Liver (tissue), 3 donors: ENCODE measurements at regions not wholly inside any gene's neighbourhood (a gene's known extent, or its start where the extent isn't known, plus 50 kb on each side); places are given as distances from the start of the nearest gene placed in this dataset.

Source experiments
- EGR1 ChIP-seq, 2 donors: IDR thresholded peaks; 2 replicates each; pipeline ENCODE4 v1.6.1; 2016 to 2018; ENCODE audit warnings: antibody characterized with exemption in 2 of 2, low read depth in 2 of 2
- GABPA ChIP-seq, 2 donors: IDR thresholded peaks in 1 of 2; conservative IDR thresholded peaks in 1 of 2; 2 replicates each; pipeline ENCODE4 v1.6.1; 2016; ENCODE audit warnings: antibody characterized with exemption in 2 of 2, mild to moderate bottlenecking in 1 of 2, moderate library complexity in 1 of 2
- JUND ChIP-seq, 2 donors: IDR thresholded peaks; 2 replicates each; pipeline ENCODE4 v1.6.1; 2016; ENCODE audit warnings: antibody characterized with exemption in 2 of 2
- RAD21 ChIP-seq, 2 donors: IDR thresholded peaks; 2 replicates each; pipeline ENCODE4 v1.6.1; 2016; ENCODE audit warnings: antibody characterized with exemption in 2 of 2, mild to moderate bottlenecking in 2 of 2
- RXRA ChIP-seq, 2 donors: IDR thresholded peaks; 2 replicates each; pipeline ENCODE4 v1.6.1; 2017 to 2018; ENCODE audit warnings: antibody characterized with exemption in 2 of 2, mild to moderate bottlenecking in 1 of 2
- SP1 ChIP-seq: IDR thresholded peaks from 2 replicates; pipeline ENCODE4 v1.6.1; 2018; ENCODE audit warnings: antibody characterized with exemption, mild to moderate bottlenecking
- TAF1 ChIP-seq: conservative IDR thresholded peaks from 2 replicates; pipeline ENCODE4 v1.6.1; 2016; ENCODE audit warnings: antibody characterized with exemption, mild to moderate bottlenecking
- YY1 ChIP-seq: IDR thresholded peaks from 2 replicates; pipeline ENCODE4 v1.6.1; 2016; ENCODE audit warnings: antibody characterized with exemption, mild to moderate bottlenecking
- TF ChIP-seq, protein P1 (sequence below): fragments of 150-350 bp; IDR thresholded peaks from 2 replicates; pipeline ENCODE4 v1.5.1; 2017; ENCODE audit warnings: improper control_type of control experiment, low read depth, low read length; ENCODE audit not compliant: missing input control
- TF ChIP-seq, protein P2 (sequence below): IDR thresholded peaks from 2 replicates; pipeline ENCODE4 v1.6.1; 2016; ENCODE audit warnings: antibody characterized with exemption, mild to moderate bottlenecking
- TF ChIP-seq, protein P3 (sequence below): IDR thresholded peaks from 2 replicates; pipeline ENCODE4 v1.6.1; 2016; ENCODE audit warnings: antibody characterized with exemption
- TF ChIP-seq, protein P4 (sequence below): IDR thresholded peaks from 2 replicates; pipeline ENCODE4 v1.6.1; 2016; ENCODE audit warnings: antibody characterized with exemption
- donor health status: healthy.
- donor health status: healthy.

DNA sequence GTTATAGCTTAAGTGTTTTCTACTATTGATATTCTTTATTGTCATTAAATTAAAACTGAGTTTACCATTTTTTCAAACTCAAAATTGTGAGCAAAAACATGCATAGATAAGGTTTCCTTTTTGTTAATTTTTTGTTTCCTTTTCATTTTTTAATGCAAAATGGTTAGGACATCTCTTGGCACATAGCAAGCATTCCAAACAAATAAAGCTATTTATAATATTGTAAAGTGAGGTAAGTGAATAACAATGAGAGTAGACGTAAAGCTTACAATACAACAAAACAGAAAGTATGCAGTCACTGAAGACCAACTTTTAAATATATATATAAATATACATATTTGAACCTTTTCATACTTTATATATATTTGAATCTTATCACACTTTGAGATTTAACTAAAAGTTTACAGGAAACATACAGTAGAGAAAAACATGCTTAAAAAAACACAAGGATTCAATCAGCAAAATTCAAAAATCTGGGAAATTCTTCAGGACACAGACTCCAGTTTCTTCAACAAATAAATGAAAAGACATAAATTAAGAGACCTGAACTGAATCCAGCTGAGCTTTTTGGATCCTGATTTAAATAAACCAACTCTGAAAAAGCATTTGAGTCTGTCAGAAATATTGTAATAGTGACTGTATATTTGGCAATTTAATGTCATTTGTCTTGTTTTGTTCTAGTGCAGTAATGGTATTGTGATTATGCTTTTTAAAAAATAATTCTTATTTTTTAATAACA is 67.5 kb upstream of the SAMSN1 start:
- no peak for TF ChIP-seq SP1
- no peak for TF ChIP-seq RAD21 (IDR thresholded peaks at IDR 0.05)
- TF ChIP-seq, protein P1, sequence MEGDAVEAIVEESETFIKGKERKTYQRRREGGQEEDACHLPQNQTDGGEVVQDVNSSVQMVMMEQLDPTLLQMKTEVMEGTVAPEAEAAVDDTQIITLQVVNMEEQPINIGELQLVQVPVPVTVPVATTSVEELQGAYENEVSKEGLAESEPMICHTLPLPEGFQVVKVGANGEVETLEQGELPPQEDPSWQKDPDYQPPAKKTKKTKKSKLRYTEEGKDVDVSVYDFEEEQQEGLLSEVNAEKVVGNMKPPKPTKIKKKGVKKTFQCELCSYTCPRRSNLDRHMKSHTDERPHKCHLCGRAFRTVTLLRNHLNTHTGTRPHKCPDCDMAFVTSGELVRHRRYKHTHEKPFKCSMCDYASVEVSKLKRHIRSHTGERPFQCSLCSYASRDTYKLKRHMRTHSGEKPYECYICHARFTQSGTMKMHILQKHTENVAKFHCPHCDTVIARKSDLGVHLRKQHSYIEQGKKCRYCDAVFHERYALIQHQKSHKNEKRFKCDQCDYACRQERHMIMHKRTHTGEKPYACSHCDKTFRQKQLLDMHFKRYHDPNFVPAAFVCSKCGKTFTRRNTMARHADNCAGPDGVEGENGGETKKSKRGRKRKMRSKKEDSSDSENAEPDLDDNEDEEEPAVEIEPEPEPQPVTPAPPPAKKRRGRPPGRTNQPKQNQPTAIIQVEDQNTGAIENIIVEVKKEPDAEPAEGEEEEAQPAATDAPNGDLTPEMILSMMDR, result no peak
- TF ChIP-seq, protein P2, sequence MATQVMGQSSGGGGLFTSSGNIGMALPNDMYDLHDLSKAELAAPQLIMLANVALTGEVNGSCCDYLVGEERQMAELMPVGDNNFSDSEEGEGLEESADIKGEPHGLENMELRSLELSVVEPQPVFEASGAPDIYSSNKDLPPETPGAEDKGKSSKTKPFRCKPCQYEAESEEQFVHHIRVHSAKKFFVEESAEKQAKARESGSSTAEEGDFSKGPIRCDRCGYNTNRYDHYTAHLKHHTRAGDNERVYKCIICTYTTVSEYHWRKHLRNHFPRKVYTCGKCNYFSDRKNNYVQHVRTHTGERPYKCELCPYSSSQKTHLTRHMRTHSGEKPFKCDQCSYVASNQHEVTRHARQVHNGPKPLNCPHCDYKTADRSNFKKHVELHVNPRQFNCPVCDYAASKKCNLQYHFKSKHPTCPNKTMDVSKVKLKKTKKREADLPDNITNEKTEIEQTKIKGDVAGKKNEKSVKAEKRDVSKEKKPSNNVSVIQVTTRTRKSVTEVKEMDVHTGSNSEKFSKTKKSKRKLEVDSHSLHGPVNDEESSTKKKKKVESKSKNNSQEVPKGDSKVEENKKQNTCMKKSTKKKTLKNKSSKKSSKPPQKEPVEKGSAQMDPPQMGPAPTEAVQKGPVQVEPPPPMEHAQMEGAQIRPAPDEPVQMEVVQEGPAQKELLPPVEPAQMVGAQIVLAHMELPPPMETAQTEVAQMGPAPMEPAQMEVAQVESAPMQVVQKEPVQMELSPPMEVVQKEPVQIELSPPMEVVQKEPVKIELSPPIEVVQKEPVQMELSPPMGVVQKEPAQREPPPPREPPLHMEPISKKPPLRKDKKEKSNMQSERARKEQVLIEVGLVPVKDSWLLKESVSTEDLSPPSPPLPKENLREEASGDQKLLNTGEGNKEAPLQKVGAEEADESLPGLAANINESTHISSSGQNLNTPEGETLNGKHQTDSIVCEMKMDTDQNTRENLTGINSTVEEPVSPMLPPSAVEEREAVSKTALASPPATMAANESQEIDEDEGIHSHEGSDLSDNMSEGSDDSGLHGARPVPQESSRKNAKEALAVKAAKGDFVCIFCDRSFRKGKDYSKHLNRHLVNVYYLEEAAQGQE, result no peak
- TF ChIP-seq YY1, result no peak
- TF ChIP-seq EGR1 (IDR thresholded peaks at IDR 0.05; ENCODE audit: low read depth in 2 of 2), result no peak
- TF ChIP-seq, protein P3, sequence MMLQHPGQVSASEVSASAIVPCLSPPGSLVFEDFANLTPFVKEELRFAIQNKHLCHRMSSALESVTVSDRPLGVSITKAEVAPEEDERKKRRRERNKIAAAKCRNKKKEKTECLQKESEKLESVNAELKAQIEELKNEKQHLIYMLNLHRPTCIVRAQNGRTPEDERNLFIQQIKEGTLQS, result no peak
- no peak for TF ChIP-seq RXRA (IDR thresholded peaks at IDR 0.05)
- TF ChIP-seq, protein P4, sequence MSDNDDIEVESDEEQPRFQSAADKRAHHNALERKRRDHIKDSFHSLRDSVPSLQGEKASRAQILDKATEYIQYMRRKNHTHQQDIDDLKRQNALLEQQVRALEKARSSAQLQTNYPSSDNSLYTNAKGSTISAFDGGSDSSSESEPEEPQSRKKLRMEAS, result no peak
- no peak for TF ChIP-seq TAF1
- TF ChIP-seq JUND (IDR thresholded peaks at IDR 0.05), result no peak
- no peak for TF ChIP-seq GABPA (IDR thresholded peaks at IDR 0.05 in 1 of 2, conservative IDR thresholded peaks at IDR 0.05 in 1 of 2)
